ENCODE measurements at regions not wholly inside any gene's neighbourhood (a gene's known extent, or its start where the extent isn't known, plus 50 kb on each side); places are given as distances from the start of the nearest gene placed in this dataset.

- TF ChIP-seq, protein P1, sequence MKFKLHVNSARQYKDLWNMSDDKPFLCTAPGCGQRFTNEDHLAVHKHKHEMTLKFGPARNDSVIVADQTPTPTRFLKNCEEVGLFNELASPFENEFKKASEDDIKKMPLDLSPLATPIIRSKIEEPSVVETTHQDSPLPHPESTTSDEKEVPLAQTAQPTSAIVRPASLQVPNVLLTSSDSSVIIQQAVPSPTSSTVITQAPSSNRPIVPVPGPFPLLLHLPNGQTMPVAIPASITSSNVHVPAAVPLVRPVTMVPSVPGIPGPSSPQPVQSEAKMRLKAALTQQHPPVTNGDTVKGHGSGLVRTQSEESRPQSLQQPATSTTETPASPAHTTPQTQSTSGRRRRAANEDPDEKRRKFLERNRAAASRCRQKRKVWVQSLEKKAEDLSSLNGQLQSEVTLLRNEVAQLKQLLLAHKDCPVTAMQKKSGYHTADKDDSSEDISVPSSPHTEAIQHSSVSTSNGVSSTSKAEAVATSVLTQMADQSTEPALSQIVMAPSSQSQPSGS (IDR thresholded peaks at IDR 0.05; ENCODE audit: low read length), result no peak
- TF ChIP-seq CBX8 (IDR thresholded peaks at IDR 0.05; ENCODE audit: borderline replicate concordance, low read depth, low read length), result no peak
Measured at GRCh38 chr18:60898111-60898510, 435.1 kb upstream of the CDH20 start (continued).

Measured in H1 (cell line).